HG02885 (cell line): ENCODE measurements at regions not wholly inside any gene's neighbourhood (a gene's known extent, or its start where the extent isn't known, plus 50 kb on each side); places are given as distances from the start of the nearest gene placed in this dataset.
A peak's percentile ranks its signal among the peaks of the same experiment; 100 is the strongest.
"Not testable (repeated sequence)": the region's sequence is repeated elsewhere in the genome, so short reads cannot be mapped to it uniquely, and the experiment has no call there.

Source experiments
- ATAC-seq: cut with Tn5 transposase; IDR thresholded peaks from one replicate; pipeline ENCODE4 v1.9.1; 2021; ENCODE audit warnings: mild to moderate bottlenecking; ENCODE audit not compliant: unreplicated experiment, poor library complexity

DNA sequence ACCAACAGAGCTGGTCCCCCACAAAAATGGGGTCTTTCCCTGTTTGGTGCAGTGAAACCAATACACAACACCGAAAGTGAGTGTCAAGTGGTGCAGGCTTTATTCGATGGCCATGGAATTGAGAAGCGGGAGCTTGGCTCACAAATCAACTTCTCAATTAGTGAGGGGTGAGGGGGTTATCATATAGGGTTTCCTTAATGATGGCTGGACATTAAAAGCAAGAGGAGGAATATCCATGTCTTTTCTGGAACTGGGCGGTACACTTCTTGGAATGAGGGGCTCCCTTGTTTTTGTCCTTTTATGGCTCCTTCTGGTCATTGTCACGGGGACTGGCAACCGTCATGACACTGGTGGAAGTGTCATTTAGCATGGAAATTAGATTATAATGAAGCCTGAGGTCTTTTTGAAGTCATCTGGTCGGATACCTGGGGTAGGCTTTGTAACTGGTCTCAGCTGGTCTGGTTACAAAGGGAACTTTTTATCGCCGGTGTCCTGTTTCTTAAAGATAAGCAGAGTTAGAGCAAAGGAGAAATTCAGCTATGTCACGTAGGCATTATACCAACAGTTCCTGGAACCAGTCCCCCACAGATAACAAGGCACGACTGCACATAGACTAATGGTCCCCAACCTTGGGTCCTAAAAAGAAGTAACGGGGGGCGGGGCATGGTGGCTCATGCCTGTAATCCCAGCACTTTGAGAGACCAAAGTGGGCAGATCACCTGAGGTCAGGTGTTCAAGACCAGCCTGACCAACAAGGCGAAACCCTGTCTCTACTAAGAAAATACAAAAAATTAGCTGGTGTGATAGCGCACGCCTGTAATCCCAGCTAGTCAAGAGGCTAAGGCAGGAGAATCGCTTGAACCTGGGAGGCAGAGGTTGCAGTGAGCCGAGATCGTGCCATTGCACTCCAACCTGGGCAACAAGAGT lies 93.5 kb upstream of the NDUFV2 start:
- ATAC-seq, result no peak

DNA sequence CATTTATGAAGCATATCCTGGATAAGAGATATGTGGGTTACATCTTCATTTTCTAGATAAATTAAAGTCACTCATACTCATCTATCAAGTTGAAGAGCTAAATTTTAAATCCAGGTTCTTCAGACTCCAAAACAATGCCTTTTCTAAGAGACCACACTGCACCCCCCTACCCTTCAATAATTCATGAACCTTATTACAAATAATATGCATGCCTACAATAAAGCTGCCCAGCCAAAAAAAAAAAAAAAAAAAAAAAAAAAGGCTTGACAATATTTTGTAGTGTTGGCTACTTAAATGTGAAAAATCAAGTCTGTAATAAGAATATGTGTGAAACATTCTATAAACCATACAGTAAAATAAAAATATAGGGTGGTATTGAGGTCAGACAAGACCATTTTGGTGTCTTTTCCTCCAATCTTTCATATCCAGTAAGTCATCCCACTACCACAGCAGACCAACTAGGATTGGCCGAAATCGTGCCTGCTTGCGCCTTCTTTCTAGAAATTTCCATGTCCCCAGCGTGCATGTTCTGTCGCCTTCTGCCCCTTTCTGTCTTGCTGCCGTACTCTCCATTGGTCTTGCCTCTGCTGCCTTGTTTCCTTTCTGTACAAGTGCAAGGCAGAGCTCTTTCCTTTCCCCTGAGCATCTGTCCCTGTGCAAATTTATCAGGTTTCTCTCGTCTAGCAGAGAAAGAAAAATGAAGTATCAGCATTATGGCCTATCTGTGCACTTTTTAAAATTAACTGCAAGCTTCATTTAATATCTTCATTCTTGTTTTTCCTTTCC lies 92.6 kb upstream of the NDUFV2 start:
- no peak for ATAC-seq

DNA sequence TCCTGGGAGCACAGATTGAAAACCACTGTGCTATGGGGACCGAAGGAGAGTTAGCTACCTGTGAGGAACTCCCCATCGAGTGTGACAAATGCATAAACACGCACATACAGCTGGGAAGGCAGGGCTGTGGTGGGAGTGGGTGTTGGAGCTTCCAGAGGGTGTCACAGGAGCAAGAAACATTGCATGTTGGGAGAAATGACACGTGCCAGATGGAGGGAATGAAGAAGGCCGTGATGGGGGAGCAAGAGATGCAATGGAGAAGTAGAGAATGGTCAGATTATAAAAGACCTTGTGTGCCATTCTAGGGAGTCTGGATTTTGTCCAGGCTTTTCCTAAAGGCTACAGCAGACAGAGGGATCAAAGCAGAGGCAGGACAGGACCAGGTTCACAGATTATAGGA lies 91.1 kb upstream of the NDUFV2 start:
- ATAC-seq, result no peak

DNA sequence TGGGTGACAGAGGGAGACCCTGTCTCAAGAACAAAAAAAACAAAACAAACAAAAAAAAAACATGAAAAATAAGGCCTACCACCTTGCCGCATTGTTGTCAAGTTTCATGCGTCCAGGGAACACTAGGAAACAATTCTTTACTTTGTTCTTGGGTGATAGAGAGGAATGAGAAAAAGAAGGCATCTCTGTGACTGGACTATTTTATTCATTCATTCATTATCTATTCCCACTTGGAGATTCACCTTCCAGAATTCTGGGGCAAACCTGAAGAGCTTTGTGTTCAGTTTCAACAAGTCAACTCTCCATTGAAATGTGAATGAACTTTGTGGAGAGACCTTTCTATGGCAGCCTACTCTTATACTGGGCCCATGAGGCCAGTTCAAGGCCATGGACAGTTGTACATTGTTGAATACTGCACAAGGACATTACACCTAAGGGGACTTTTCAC lies 88.5 kb upstream of the NDUFV2 start:
- ATAC-seq, result no peak

DNA sequence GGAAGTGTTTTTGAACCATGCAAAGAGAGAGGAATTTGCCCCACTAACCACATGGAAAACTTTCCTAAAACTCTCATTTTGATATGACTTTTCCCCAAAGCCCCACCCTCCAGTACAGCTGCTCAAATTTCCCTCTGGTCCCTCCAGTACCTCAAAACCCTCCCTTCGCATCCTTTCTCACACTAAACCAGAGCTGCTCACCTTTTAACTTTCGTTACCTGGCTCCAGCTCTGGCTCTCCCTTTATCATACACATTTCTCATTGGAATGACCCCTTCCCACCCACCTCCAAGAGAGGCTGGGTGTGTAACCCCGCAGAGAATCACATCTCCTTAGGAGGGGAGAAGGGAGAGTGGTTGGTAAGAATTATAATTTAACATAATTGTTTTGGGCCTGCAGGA lies 86.8 kb upstream of the NDUFV2 start:
- no peak for ATAC-seq

DNA sequence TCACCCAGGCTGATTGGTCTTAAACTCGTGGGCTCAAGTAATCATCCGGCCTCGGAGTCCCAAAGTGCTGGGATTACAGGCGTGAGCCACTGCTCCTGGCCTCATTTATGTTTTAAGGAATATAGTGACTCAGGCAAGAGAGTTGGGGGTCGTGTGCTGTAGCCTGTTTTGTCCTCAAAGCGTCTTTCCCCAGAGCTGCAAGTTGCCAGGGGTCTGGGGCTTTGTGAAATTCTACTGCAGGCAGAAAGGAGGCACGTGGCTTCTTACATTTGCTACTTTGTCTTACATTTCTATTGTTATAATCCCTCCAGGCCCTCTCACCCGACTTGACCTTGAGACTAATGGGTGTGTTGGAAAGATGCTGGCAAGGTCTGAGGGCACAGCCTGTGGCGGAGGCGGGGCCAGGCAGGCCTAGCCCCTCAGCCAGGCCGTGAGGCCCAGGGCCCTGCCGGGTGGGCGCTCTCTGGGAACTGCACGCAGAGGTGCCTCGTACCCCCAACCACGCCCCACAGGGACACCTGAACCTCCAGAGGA lies 85.8 kb upstream of the NDUFV2 start:
- ATAC-seq, result no peak

DNA sequence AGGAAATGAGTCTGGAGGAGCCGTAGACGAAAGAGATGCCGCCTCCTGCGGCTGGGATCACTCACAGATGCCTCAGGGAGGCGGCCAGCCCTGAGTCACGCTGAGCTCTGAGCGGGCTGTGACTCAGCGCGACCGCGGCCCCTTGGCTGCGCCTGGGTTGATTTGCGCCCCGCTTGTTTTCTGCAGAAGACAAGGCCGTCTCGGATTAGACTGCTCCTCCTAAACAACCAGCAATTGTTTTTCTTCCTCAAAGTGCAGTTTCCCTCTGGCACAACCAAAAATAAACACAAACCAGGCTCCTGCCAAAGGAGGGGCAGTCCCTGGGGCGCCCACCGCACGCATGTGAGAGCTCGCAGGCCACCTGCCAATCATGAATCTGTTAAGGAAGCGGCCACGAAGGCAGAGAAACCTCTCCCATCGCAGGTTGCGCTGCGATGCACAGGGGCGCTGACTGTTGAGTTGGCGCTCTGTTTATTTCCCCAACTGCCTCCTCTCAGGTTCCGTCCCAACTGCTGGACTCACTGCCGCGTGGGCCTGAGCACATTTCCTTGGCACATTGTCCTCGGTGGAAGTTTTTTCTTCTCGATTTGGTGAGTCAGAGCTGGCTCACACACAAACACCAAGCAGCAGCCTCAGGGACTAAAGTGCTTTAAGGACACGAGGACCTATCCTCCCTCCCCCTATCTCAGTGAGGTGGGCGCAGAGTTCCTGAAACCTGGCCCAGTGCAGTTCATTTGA lies 85.2 kb upstream of the NDUFV2 start:
- peak; percentile 90 for ATAC-seq

DNA sequence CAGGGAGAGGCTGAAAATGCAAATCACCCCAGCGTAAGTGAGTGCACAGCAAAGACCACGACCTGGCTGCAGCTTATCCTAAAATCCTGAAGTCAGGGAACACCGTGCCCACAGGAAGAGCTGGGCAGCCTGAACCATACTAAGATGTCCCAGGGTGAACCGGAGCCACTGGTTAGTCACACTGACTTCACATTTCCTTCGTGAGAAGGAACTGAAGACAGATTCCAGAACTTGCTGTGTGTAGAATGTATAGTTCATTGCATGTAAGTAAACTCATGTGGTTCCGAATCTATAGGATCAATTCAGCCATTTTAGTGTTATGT lies 84.6 kb upstream of the NDUFV2 start:
- ATAC-seq, result no peak

DNA sequence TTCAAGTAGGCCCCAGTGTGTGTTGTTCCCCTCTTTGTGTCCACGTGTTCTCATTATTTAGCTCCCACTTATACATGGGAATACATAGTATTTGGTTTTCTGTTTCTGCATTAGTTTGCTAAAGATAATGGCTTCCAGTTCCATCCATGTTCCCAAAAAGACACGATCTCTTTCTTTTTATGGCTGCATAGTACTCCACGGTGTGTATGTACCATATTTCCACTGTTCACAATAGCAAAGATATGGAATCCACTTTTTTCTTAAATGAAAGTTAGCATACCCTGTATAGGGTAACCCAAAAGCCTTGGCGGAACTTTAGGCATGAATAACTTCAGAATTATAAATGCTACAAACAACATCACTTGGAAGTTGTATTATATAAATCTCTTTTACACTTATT lies 83.4 kb upstream of the NDUFV2 start:
- ATAC-seq, result no peak

DNA sequence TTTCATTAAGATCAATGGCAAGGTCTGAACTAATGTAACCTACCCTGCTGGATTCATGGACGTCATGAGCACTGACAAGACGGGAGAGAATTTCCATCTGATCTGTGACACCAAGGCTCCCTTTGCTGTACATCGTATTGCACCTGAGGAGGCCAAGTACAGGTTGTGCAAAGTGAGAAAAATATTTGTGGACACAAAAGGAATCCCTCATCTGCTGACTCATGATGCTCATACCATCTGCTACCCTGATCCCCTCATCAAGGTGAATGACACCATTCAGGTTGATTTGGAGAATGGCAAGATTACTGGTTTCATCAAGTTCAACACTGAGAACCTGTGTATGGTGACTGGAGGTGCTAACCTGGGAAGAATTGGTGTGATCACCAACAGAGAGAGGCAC lies 82.3 kb upstream of the NDUFV2 start:
- no peak for ATAC-seq

DNA sequence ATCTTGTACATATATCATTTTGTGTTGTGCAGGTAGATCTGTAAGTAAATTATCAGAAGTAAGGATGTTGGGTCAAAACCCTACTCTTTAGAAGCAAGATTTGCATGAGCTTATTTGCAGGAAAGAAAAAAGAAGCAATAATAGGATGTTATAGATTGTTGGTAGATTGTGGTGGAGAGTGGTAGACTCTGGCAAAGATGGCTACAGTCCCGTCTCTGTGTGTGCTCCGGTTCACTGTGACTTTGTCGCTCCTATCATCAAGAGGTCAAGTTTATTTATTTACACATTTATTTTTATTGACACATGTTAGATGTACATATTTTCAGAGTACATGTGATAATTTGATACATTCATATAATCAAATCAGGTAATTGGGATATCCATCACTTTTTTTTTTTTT lies 81.0 kb upstream of the NDUFV2 start:
- ATAC-seq, result no peak

DNA sequence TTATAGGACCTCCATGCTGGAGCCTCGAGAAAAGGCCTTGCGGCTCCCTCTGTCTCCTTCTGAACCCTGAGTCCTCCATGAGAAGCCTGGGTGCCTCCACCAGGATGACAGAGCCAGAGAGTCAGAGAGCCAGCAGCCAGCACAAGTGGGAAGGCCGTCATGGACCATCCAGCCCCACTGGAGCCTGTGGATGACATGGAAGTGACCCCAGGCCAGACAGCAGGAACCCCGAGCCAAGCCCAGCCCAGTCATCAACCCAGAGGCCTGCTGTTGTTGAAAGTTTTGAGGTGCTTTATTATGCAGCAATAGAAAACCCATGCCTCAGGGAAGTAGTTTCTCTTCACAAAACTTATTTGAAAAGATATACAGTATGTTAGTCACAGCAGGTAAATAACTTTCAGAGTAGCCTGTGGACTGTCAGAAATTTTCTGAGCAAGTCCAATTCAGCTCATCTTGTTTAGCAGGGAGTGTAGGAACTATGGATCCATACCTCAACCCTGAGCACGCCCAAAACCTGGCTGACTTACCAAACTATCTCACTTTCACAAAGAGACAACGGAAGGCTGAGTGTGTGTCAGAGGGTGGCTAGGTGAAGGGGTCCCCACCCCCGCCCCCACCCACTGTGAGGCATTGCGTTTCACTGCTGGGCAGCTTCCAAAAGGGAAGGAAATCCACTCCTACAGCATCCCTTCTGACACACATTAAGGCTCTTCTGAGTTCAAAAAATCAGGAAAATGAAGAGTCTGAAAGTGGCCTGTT lies 79.9 kb upstream of the NDUFV2 start:
- no peak for ATAC-seq

DNA sequence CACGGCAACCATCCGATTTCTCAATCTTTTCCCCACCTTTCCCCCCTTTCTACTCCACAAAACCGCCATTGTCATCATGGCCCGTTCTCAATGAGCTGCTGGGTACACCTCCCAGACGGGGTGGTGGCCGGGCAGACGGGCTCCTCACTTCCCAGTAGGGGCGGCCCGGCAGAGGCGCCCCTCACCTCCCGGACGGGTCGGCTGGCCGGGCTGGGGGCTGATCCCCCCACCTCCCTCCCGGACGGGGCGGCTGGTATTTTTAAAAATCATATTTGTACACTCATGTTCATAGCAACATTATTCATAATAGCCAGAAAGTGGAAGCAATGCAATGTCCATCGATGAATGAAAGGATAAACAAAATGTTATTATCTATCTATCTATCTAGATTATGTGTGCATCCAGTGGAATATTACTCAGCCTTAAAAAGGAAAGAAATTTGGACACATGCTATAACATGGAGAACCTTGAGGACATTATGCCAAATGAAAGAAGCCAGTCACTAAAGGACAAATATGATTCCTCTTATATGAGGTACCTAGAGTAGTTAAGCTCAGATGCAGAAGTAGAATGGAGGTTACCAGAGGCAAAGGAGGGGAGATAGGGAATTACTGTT lies 78.4 kb upstream of the NDUFV2 start:
- ATAC-seq, result not testable (repeated sequence)

DNA sequence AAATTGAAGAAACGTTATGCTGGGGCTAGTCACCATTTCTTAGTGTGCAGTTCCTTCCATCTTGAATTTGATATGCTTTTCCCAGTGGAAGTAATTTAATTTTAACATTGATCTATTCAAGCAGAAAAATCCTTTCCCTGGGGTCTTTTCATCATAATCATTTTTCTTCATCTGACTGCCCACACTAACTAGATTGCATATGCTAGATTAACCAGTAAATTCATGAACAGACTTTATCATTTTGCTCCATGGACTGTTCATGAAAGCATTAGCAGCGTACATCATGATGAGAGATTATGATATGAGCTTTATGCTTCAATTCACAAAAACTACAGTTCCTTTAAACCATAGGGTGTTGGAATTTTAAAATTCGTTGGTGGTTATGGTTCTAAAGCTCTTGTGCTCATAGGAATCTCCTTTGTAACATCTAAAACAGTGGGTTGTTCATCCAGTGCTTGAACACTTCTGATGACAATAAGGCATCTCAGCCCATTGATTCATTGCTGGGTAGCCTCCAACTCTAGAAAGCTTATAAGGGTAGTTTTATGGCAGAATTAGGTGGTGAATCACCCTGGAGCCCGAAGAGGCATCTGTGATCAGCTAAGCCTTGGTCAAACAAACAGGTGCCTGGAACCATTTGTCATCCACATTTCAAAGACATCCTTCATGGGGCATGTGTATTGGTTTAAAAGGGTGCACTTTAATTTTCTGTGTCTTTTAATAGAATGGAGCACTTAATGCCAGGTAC lies 77.2 kb upstream of the NDUFV2 start:
- ATAC-seq, result no peak

DNA sequence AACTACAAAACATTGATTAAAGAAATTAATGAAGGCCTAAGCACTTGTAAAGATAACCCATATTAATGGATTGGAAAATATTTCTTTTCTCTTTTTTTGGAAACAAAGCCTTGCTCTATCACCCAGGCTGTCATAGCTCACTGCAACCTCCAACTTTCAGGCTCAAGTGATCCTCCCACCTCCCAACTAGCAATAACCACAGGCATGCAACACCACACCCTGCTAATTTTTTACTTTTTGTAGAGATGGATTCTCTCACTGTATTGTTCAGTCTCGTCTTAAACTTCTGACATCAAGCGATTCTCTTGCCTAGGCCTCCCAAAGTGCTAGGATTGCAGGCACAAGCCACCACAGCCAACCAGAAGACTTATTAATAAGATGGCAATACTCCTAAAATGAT lies 73.4 kb upstream of the NDUFV2 start:
- no peak for ATAC-seq

DNA sequence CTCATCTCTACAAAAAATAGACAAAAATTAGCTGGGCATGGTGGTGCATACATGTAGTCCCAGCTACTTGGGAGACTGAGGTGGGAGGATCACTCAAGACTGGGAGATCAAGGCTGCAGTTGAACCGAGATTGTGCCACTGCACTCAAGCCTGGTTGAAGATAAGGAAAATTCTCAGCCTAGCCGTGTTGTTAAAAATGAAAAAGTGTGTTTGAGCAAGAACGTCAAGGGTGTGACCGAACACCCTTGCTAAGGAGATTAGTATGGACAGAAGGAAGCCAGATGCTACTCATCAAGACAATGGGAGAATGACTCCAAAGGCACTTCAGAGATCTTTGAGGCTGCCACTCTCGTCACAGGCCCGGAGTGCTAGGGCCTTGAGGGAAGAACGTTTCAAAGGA lies 70.0 kb upstream of the NDUFV2 start:
- ATAC-seq, result no peak

DNA sequence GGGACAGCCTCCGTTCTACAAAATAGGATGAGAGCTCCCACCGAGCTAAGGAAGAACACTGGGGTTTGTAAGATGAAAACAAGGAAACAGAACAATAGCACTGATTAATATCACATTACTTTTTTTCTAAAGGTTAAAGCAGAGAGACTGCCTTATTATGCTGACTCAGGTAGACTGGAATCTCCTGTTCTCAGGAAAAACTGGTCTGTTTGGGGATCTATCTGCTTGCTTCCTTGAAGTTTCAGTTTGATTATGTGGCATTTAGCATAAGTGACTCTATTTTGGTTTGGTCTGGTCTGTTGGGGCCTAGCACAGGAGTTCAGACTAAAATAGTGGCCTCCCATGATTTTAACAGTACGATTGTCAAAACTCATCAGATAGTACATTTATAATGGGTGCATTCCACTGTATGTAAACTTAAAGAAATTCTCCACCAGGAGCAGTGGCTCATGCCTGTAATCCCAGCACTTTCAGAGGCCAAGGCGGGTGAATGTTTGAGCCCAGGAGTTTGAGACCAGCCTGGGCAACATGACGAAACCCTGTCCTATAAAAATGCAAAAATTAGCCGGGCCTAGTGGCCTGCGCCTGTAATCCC lies 64.1 kb upstream of the NDUFV2 start:
- ATAC-seq, result no peak

DNA sequence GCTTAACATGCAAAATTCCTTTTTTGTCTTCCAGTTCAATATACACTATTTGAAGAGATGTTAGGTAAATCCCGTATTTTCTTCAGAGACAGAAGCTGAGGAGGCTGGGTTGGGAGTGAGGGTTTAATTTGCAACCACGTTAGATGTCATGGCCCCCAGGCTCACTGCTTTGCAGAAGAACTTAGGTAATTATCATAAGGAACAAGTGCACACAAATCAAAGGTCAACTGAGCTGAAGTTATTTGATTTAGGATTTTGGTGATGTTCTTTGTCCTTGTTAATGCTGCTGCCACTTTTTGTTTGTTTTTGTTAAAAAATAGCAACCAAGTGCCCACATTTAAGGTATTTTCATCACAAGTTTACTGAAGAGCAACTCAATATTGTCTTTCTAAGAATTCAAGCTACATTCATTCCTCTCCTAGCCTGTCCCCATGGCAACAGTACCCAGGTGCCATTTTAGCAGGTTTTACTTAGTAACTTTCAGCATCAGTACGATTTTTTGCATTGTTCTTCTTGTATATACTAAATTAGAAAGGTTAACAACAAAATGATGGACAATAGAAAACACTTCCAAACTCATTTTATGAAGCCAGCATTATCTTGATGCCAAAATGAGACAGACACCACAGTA lies 62.9 kb upstream of the NDUFV2 start:
- ATAC-seq, result no peak
